Loucy (cell line): ENCODE measurements at regions not wholly inside any gene's neighbourhood (a gene's known extent, or its start where the extent isn't known, plus 50 kb on each side); places are given as distances from the start of the nearest gene placed in this dataset.

Experiments used
- H2AFZ ChIP-seq: fragments of 200-600 bp; sonication (generic); 2 replicates; pipeline ENCODE4 v1.6.0; 2016; ENCODE audit warnings: antibody characterized with exemption, mild to moderate bottlenecking, low read length, moderate library complexity
- H3F3A ChIP-seq: fragments of 200-600 bp; 2 replicates; pipeline ENCODE4 v1.6.0; 2016; ENCODE audit warnings: antibody characterized with exemption, low read depth, mild to moderate bottlenecking
- H3K27me3 ChIP-seq: fragments of 200-600 bp; sonication (generic); 2 replicates; pipeline ENCODE4 v1.6.1; 2014; ENCODE audit warnings: low read length, mild to moderate bottlenecking; ENCODE audit not compliant: insufficient read depth, poor library complexity, severe bottlenecking
- H3K36me3 ChIP-seq: fragments of 200-600 bp; sonication (generic); 2 replicates; pipeline ENCODE4 v1.6.1; 2016; ENCODE audit warnings: low read length; ENCODE audit not compliant: insufficient read depth
- H3K4me1 ChIP-seq: fragments of 200-600 bp; sonication (generic); 2 replicates; pipeline ENCODE4 v1.5.1; 2014; ENCODE audit warnings: low read length, mild to moderate bottlenecking; ENCODE audit not compliant: insufficient read depth, poor library complexity, severe bottlenecking
- H3K4me2 ChIP-seq: fragments of 200-600 bp; sonication (generic); 2 replicates; pipeline ENCODE4 v1.6.0; 2014; ENCODE audit warnings: antibody characterized with exemption, low read length, low read depth, mild to moderate bottlenecking; ENCODE audit not compliant: poor library complexity, severe bottlenecking
- H3K4me3 ChIP-seq: fragments of 200-600 bp; sonication (generic); 2 replicates; pipeline ENCODE4 v1.5.1; 2014; ENCODE audit warnings: low read length, mild to moderate bottlenecking, mixed read lengths; ENCODE audit not compliant: poor library complexity, severe bottlenecking
- H3K79me2 ChIP-seq: fragments of 200-600 bp; sonication (generic); 2 replicates; pipeline ENCODE4 v1.6.1; 2014; ENCODE audit warnings: low read length; ENCODE audit not compliant: insufficient read depth
- H3K9ac ChIP-seq: fragments of 200-600 bp; sonication (generic); 2 replicates; pipeline ENCODE4 v1.6.0; 2014; ENCODE audit warnings: mild to moderate bottlenecking, low read depth, low read length, moderate library complexity; ENCODE audit not compliant: poor library complexity, severe bottlenecking
- H3K9me2 ChIP-seq: fragments of 200-600 bp; sonication (generic); replicated peaks from 2 replicates; pipeline ENCODE4 v1.6.1; 2016; ENCODE audit warnings: low read depth, low read length, mixed read lengths
- H3K9me3 ChIP-seq: fragments of 200-600 bp; sonication (generic); 2 replicates; pipeline ENCODE4 v1.6.1; 2014; ENCODE audit warnings: mild to moderate bottlenecking, antibody characterized with exemption, low read length, low read depth; ENCODE audit not compliant: insufficient read depth
- H4K20me1 ChIP-seq: fragments of 200-600 bp; sonication (generic); 2 replicates; pipeline ENCODE4 v1.6.0; 2014; ENCODE audit warnings: antibody characterized with exemption, low read length, mild to moderate bottlenecking; ENCODE audit not compliant: insufficient read depth, poor library complexity, severe bottlenecking
- CTCF ChIP-seq: fragments of 200-600 bp; sonication (generic); conservative IDR thresholded peaks from 2 replicates; pipeline ENCODE4 v1.5.1; 2014; ENCODE audit warnings: mild to moderate bottlenecking, antibody characterized with exemption, low read length
- EZH2phosphoT487 ChIP-seq: fragments of 200-600 bp; IDR thresholded peaks from 2 replicates; pipeline ENCODE4 v1.6.1; 2018; ENCODE audit warnings: antibody characterized with exemption, mild to moderate bottlenecking, moderate library complexity, borderline replicate concordance

DNA sequence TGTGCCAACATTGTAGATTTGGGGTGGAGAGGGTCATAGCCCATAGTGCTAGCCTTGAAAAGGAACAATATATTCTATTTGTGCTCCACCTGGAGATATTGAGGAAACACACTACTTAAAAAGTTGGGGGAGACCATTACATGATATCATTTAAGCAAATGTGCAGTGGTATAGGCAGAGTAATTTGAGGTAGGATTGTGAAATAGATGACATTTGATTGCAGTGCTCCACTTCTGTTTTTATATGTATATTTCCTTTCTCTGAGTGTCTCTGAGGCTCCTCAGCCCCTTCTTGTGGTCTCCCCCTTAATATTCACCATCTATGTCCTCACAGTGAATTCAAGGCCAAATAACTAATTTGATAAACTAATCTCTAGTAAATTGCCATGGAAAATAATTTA, 85.6 kb upstream of the NMU start:
- Histone ChIP-seq H3K79me2 (no peaks in the 10 kb centered on the region), H3F3A (no peaks in the 10 kb centered on the region), H3K9me3 (no peaks in the 10 kb centered on the region), H3K27me3 (no peaks in the 10 kb centered on the region), H2AFZ (no peak overlapping the region), H4K20me1 (no peaks in the 10 kb centered on the region), H3K36me3 (no peaks in the 10 kb centered on the region), H3K9ac (no peak overlapping the region), H3K4me2 (no peak overlapping the region), H3K4me3 (no peak overlapping the region), H3K9me2 (no peaks in the 10 kb centered on the region), H3K4me1 (no peaks in the 10 kb centered on the region)
- TF ChIP-seq CTCF (no peak), EZH2phosphoT487 (no peak)

GRCh38 chr4:55722132-55722531, 86.0 kb upstream of the NMU start:
- no peak for TF ChIP-seq CTCF
- TF ChIP-seq EZH2phosphoT487: no peak
- Histone ChIP-seq H3K9ac (no peak overlapping the region), H3K4me1 (no peaks in the 10 kb centered on the region), H3K9me2 (no peaks in the 10 kb centered on the region), H2AFZ (no peak overlapping the region), H3K4me3 (no peak overlapping the region), H3K9me3 (no peaks in the 10 kb centered on the region), H3K79me2 (no peaks in the 10 kb centered on the region), H4K20me1 (no peaks in the 10 kb centered on the region), H3K27me3 (no peaks in the 10 kb centered on the region), H3K36me3 (no peaks in the 10 kb centered on the region), H3F3A (no peaks in the 10 kb centered on the region), H3K4me2 (no peak overlapping the region)

- TF ChIP-seq CTCF (no peak), EZH2phosphoT487 (no peak)
- H3K4me1 ChIP-seq: no peaks in the 10 kb centered on the region
- H3K36me3 ChIP-seq: no peaks in the 10 kb centered on the region
- H3K9me3 ChIP-seq: no peaks in the 10 kb centered on the region
- no peak overlapping the region for H3K4me3 ChIP-seq
- H3K9me2 ChIP-seq: no peaks in the 10 kb centered on the region
- H3K79me2 ChIP-seq: no peaks in the 10 kb centered on the region
- no peaks in the 10 kb centered on the region for H3K27me3 ChIP-seq
- H3F3A ChIP-seq: no peaks in the 10 kb centered on the region
- no peak overlapping the region for H3K4me2 ChIP-seq
- no peak overlapping the region for H3K9ac ChIP-seq
- no peak overlapping the region for H2AFZ ChIP-seq
- H4K20me1 ChIP-seq: no peaks in the 10 kb centered on the region
Measured at GRCh38 chr4:55723403-55723802, 87.3 kb upstream of the NMU start.
